ENCODE measurements at regions not wholly inside any gene's neighbourhood (a gene's known extent, or its start where the extent isn't known, plus 50 kb on each side); places are given as distances from the start of the nearest gene placed in this dataset.

DNA sequence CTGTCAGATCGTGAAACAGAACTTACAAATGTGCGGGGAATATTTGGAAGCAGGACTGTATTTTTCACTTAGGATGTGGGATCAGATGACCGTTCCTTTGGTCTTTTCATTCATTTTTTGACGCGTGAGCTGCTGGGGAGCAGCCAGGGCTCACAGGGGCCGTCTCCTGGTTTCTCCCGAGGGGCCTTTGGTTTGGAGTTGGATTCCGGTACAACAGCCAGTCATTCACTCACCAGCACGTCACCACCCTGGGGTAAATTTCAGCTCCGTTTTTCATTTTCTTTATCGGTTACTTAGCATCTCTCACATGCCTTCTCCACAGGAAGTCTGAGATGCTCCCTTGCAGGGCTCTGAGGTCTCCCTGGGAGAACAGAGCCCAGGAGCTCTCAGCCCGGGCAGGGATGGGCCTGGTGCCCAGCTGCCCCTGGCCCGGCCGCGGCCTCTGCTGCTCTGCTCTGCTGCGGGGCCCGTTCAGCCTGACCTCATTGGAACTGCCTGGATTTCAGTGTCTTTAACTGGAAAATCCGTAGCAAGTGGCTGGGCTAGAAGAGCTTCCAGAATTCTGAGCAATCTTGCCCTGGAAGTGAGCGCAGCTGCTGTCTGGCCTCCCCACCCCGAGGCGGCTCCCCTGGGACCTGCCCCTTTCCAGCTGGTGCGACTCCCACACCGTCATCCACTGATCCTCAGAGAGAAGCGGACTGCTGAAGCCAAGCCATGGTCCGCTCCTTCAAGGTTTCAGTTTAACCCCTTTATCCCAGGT lies 335.6 kb downstream of the EIPR1 start:
- H3K9ac ChIP-seq (ENCODE audit: low read length): no peak overlapping the region

GRCh38 chr2:3041246-3041645 lies 336.4 kb downstream of the EIPR1 start:
- Histone ChIP-seq H3K4me3 (ENCODE audit: insufficient read depth in 1 of 2, low read depth in 1 of 2, low read length in 2 of 2) (no peak overlapping the region), H3K27ac (ENCODE audit: low read length, poor library complexity, severe bottlenecking) (no peak overlapping the region), H3K23ac (ENCODE audit: low read length in 2 of 2) (no peak overlapping the region), H2BK5ac (ENCODE audit: low read depth, low read length, poor library complexity, severe bottlenecking) (no peak overlapping the region), H3K4me2 (ENCODE audit: low read length, poor library complexity, severe bottlenecking) (no peak overlapping the region), H2BK120ac (ENCODE audit: low read depth, low read length) (no peak overlapping the region), H3K4me1 (ENCODE audit: control insufficient read depth, insufficient read depth, low read depth, low read length) (no peaks in the 10 kb centered on the region), H3K4ac (ENCODE audit: low read depth in 1 of 2, low read length in 2 of 2) (no peak overlapping the region), H3K14ac (ENCODE audit: low read length in 2 of 2) (no peak overlapping the region), H2AK5ac (ENCODE audit: low read length, severe bottlenecking) (no peak overlapping the region), H4K8ac (ENCODE audit: low read length) (no peak overlapping the region), H3K36me3 (ENCODE audit: control insufficient read depth in 1 of 2, insufficient read depth in 2 of 2, low read depth in 1 of 2, low read length in 2 of 2) (no peaks in the 10 kb centered on the region), H3K9ac (ENCODE audit: low read length) (no peak overlapping the region), H2BK12ac (ENCODE audit: low read length in 2 of 2) (no peak overlapping the region), H3K9me3 (ENCODE audit: control insufficient read depth, low read length) (peaks cover 2% of the 10 kb centered on the region), H3K79me1 (replicated peaks; ENCODE audit: low read length, poor library complexity, severe bottlenecking) (no peaks in the 10 kb centered on the region), H3K27me3 (ENCODE audit: control insufficient read depth in 1 of 2, insufficient read depth in 1 of 2, low read length in 2 of 2) (no peaks in the 10 kb centered on the region), H3K18ac (ENCODE audit: low read depth in 1 of 2, low read length in 2 of 2) (no peak overlapping the region), H4K91ac (ENCODE audit: low read length) (no peak overlapping the region), H2BK15ac (ENCODE audit: low read depth, poor library complexity, severe bottlenecking) (no peak overlapping the region), H2AFZ (ENCODE audit: low read depth, low read length) (no peak overlapping the region)
- no peak for DNase-seq
- 82% methylated on average over 17 of the region's 17 CpGs for WGBS

More for the DNA sequence above, 335.6 kb downstream of the EIPR1 start:
- Histone ChIP-seq H3K23ac (ENCODE audit: low read length in 2 of 2) (no peak overlapping the region), H4K8ac (ENCODE audit: low read length) (no peak overlapping the region), H3K4me1 (ENCODE audit: control insufficient read depth, insufficient read depth, low read depth, low read length) (no peaks in the 10 kb centered on the region), H2BK120ac (ENCODE audit: low read depth, low read length) (no peak overlapping the region), H2BK15ac (ENCODE audit: low read depth, poor library complexity, severe bottlenecking) (no peak overlapping the region), H3K14ac (ENCODE audit: low read length in 2 of 2) (no peak overlapping the region), H3K9me3 (ENCODE audit: control insufficient read depth, low read length) (peaks cover 2% of the 10 kb centered on the region), H3K27me3 (ENCODE audit: control insufficient read depth in 1 of 2, insufficient read depth in 1 of 2, low read length in 2 of 2) (no peaks in the 10 kb centered on the region), H2AFZ (ENCODE audit: low read depth, low read length) (no peak overlapping the region), H3K4me2 (ENCODE audit: low read length, poor library complexity, severe bottlenecking) (no peak overlapping the region), H2BK12ac (ENCODE audit: low read length in 2 of 2) (no peak overlapping the region), H3K18ac (ENCODE audit: low read depth in 1 of 2, low read length in 2 of 2) (no peak overlapping the region), H3K4me3 (ENCODE audit: insufficient read depth in 1 of 2, low read depth in 1 of 2, low read length in 2 of 2) (no peak overlapping the region), H2AK5ac (ENCODE audit: low read length, severe bottlenecking) (no peak overlapping the region), H4K91ac (ENCODE audit: low read length) (no peak overlapping the region), H2BK5ac (ENCODE audit: low read depth, low read length, poor library complexity, severe bottlenecking) (no peak overlapping the region), H3K4ac (ENCODE audit: low read depth in 1 of 2, low read length in 2 of 2) (no peak overlapping the region), H3K27ac (ENCODE audit: low read length, poor library complexity, severe bottlenecking) (no peak overlapping the region), H3K36me3 (ENCODE audit: control insufficient read depth in 1 of 2, insufficient read depth in 2 of 2, low read depth in 1 of 2, low read length in 2 of 2) (no peaks in the 10 kb centered on the region), H3K79me1 (replicated peaks; ENCODE audit: low read length, poor library complexity, severe bottlenecking) (no peaks in the 10 kb centered on the region)
- DNase-seq: no peak
- WGBS: 68% methylated on average over 24 of the region's 25 CpGs

DNA sequence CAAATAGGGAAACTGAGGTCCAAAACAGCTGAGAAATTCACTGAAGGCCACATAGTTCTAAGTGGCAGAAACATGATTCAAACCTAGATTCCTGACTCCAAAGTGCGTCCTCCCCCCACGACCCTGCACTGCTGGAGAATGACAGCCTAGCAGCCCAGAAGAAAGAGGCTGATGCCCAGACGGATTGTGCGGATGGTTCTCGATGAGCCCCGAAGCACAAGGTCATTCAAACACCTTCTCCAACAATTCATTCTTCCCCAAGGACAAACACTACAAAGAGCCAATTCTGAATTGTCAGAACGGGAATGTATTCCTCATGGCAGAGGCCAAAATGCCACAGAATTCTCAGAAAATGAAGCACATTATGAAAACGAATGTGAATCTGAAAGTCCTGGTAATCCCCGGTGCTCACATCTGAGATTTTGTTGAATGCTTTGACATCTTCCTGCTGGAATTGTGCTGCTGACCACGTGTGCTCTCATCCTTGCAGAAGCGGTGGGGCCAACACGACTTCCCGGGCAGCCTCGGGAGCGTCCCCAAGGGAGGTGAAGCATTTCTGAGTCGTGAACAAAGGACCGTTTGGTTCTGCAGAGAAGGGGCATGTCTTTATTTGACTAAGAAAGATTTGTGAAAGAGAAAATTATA lies 337.0 kb downstream of the EIPR1 start:
- Histone ChIP-seq H3K14ac (ENCODE audit: low read length in 2 of 2) (no peak overlapping the region), H4K91ac (ENCODE audit: low read length) (no peak overlapping the region), H2BK120ac (ENCODE audit: low read depth, low read length) (no peak overlapping the region), H4K8ac (ENCODE audit: low read length) (no peak overlapping the region), H3K9ac (ENCODE audit: low read length) (no peak overlapping the region), H2BK5ac (ENCODE audit: low read depth, low read length, poor library complexity, severe bottlenecking) (no peak overlapping the region), H2AK5ac (ENCODE audit: low read length, severe bottlenecking) (no peak overlapping the region), H3K79me1 (replicated peaks; ENCODE audit: low read length, poor library complexity, severe bottlenecking) (no peaks in the 10 kb centered on the region), H3K4me2 (ENCODE audit: low read length, poor library complexity, severe bottlenecking) (no peak overlapping the region), H3K4me1 (ENCODE audit: control insufficient read depth, insufficient read depth, low read depth, low read length) (no peaks in the 10 kb centered on the region), H3K23ac (ENCODE audit: low read length in 2 of 2) (no peak overlapping the region), H3K9me3 (ENCODE audit: control insufficient read depth, low read length) (peaks cover 2% of the 10 kb centered on the region), H3K4me3 (ENCODE audit: insufficient read depth in 1 of 2, low read depth in 1 of 2, low read length in 2 of 2) (peak overlapping the region in 1 of 2 experiments; percentile 41), H3K18ac (ENCODE audit: low read depth in 1 of 2, low read length in 2 of 2) (no peak overlapping the region), H2BK12ac (ENCODE audit: low read length in 2 of 2) (no peak overlapping the region), H3K27me3 (ENCODE audit: control insufficient read depth in 1 of 2, insufficient read depth in 1 of 2, low read length in 2 of 2) (no peaks in the 10 kb centered on the region), H2AFZ (ENCODE audit: low read depth, low read length) (no peak overlapping the region), H3K27ac (ENCODE audit: low read length, poor library complexity, severe bottlenecking) (no peak overlapping the region), H2BK15ac (ENCODE audit: low read depth, poor library complexity, severe bottlenecking) (no peak overlapping the region), H3K36me3 (ENCODE audit: control insufficient read depth in 1 of 2, insufficient read depth in 2 of 2, low read depth in 1 of 2, low read length in 2 of 2) (no peaks in the 10 kb centered on the region), H3K4ac (ENCODE audit: low read depth in 1 of 2, low read length in 2 of 2) (no peak overlapping the region)
- no peak for DNase-seq
- WGBS: 72% methylated on average over 17 of the region's 17 CpGs

DNA sequence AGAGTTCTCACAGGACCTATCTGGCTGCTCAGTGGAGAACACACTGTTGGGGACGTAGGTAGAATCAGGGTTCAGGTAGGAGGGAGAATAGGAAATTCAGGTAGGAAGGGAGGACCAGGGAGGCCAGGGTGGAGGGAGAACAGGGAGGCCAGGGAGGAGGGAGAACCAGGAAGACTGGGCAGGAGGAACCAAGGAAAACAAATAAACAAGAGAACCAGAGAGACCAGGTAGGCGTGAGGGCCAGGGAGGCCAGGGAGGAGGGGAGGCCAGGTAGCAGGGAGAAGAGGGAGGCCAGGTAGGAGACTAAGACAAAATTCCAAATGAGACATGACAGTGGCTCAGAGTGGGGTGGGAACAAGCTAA lies 337.6 kb downstream of the EIPR1 start:
- H3K4me1 ChIP-seq (ENCODE audit: control insufficient read depth, insufficient read depth, low read depth, low read length): no peaks in the 10 kb centered on the region
- H4K8ac ChIP-seq (ENCODE audit: low read length): no peak overlapping the region
- no peak overlapping the region for H3K23ac ChIP-seq (ENCODE audit: low read length in 2 of 2)
- DNase-seq: no peak
- no peaks in the 10 kb centered on the region for H3K9me3 ChIP-seq (ENCODE audit: control insufficient read depth, low read length)
- no peak overlapping the region for H3K4me2 ChIP-seq (ENCODE audit: low read length, poor library complexity, severe bottlenecking)
- H3K27me3 ChIP-seq (ENCODE audit: control insufficient read depth in 1 of 2, insufficient read depth in 1 of 2, low read length in 2 of 2): no peaks in the 10 kb centered on the region
- H2BK120ac ChIP-seq (ENCODE audit: low read depth, low read length): no peak overlapping the region
- no peak overlapping the region for H2BK15ac ChIP-seq (ENCODE audit: low read depth, poor library complexity, severe bottlenecking)
- H3K18ac ChIP-seq (ENCODE audit: low read depth in 1 of 2, low read length in 2 of 2): no peak overlapping the region
- no peak overlapping the region for H3K4ac ChIP-seq (ENCODE audit: low read depth in 1 of 2, low read length in 2 of 2)
- no peak overlapping the region for H2AFZ ChIP-seq (ENCODE audit: low read depth, low read length)
- no peak overlapping the region for H2BK12ac ChIP-seq (ENCODE audit: low read length in 2 of 2)
- no peak overlapping the region for H2AK5ac ChIP-seq (ENCODE audit: low read length, severe bottlenecking)
- WGBS: 59% methylated on average over 2 of the region's 2 CpGs
- H2BK5ac ChIP-seq (ENCODE audit: low read depth, low read length, poor library complexity, severe bottlenecking): no peak overlapping the region
- H3K9ac ChIP-seq (ENCODE audit: low read length): no peak overlapping the region
- H3K79me1 ChIP-seq (replicated peaks; ENCODE audit: low read length, poor library complexity, severe bottlenecking): no peaks in the 10 kb centered on the region
- H3K27ac ChIP-seq (ENCODE audit: low read length, poor library complexity, severe bottlenecking): no peak overlapping the region
- no peaks in the 10 kb centered on the region for H3K36me3 ChIP-seq (ENCODE audit: control insufficient read depth in 1 of 2, insufficient read depth in 2 of 2, low read depth in 1 of 2, low read length in 2 of 2)
- no peak overlapping the region for H3K4me3 ChIP-seq (ENCODE audit: insufficient read depth in 1 of 2, low read depth in 1 of 2, low read length in 2 of 2)
- no peak overlapping the region for H3K14ac ChIP-seq (ENCODE audit: low read length in 2 of 2)
- no peak overlapping the region for H4K91ac ChIP-seq (ENCODE audit: low read length)

Measured in mesenchymal stem cell (in vitro differentiated cells and primary cell).